Loucy (cell line): ENCODE measurements at regions not wholly inside any gene's neighbourhood (a gene's known extent, or its start where the extent isn't known, plus 50 kb on each side); places are given as distances from the start of the nearest gene placed in this dataset.

Source experiments
- H2AFZ ChIP-seq: fragments of 200-600 bp; sonication (generic); 2 replicates; pipeline ENCODE4 v1.6.0; 2016; ENCODE audit warnings: antibody characterized with exemption, mild to moderate bottlenecking, low read length, moderate library complexity
- H3F3A ChIP-seq: fragments of 200-600 bp; 2 replicates; pipeline ENCODE4 v1.6.0; 2016; ENCODE audit warnings: antibody characterized with exemption, low read depth, mild to moderate bottlenecking
- H3K27me3 ChIP-seq: fragments of 200-600 bp; sonication (generic); 2 replicates; pipeline ENCODE4 v1.6.1; 2014; ENCODE audit warnings: low read length, mild to moderate bottlenecking; ENCODE audit not compliant: insufficient read depth, poor library complexity, severe bottlenecking
- H3K36me3 ChIP-seq: fragments of 200-600 bp; sonication (generic); 2 replicates; pipeline ENCODE4 v1.6.1; 2016; ENCODE audit warnings: low read length; ENCODE audit not compliant: insufficient read depth
- H3K4me1 ChIP-seq: fragments of 200-600 bp; sonication (generic); 2 replicates; pipeline ENCODE4 v1.5.1; 2014; ENCODE audit warnings: low read length, mild to moderate bottlenecking; ENCODE audit not compliant: insufficient read depth, poor library complexity, severe bottlenecking
- H3K4me2 ChIP-seq: fragments of 200-600 bp; sonication (generic); 2 replicates; pipeline ENCODE4 v1.6.0; 2014; ENCODE audit warnings: antibody characterized with exemption, low read length, low read depth, mild to moderate bottlenecking; ENCODE audit not compliant: poor library complexity, severe bottlenecking
- H3K4me3 ChIP-seq: fragments of 200-600 bp; sonication (generic); 2 replicates; pipeline ENCODE4 v1.5.1; 2014; ENCODE audit warnings: low read length, mild to moderate bottlenecking, mixed read lengths; ENCODE audit not compliant: poor library complexity, severe bottlenecking
- H3K79me2 ChIP-seq: fragments of 200-600 bp; sonication (generic); 2 replicates; pipeline ENCODE4 v1.6.1; 2014; ENCODE audit warnings: low read length; ENCODE audit not compliant: insufficient read depth
- H3K9ac ChIP-seq: fragments of 200-600 bp; sonication (generic); 2 replicates; pipeline ENCODE4 v1.6.0; 2014; ENCODE audit warnings: mild to moderate bottlenecking, low read depth, low read length, moderate library complexity; ENCODE audit not compliant: poor library complexity, severe bottlenecking
- H3K9me2 ChIP-seq: fragments of 200-600 bp; sonication (generic); replicated peaks from 2 replicates; pipeline ENCODE4 v1.6.1; 2016; ENCODE audit warnings: low read depth, low read length, mixed read lengths
- H3K9me3 ChIP-seq: fragments of 200-600 bp; sonication (generic); 2 replicates; pipeline ENCODE4 v1.6.1; 2014; ENCODE audit warnings: mild to moderate bottlenecking, antibody characterized with exemption, low read length, low read depth; ENCODE audit not compliant: insufficient read depth
- H4K20me1 ChIP-seq: fragments of 200-600 bp; sonication (generic); 2 replicates; pipeline ENCODE4 v1.6.0; 2014; ENCODE audit warnings: antibody characterized with exemption, low read length, mild to moderate bottlenecking; ENCODE audit not compliant: insufficient read depth, poor library complexity, severe bottlenecking
- EZH2phosphoT487 ChIP-seq: fragments of 200-600 bp; IDR thresholded peaks from 2 replicates; pipeline ENCODE4 v1.6.1; 2018; ENCODE audit warnings: antibody characterized with exemption, mild to moderate bottlenecking, moderate library complexity, borderline replicate concordance
- TF ChIP-seq, protein P1 (sequence below): fragments of 200-600 bp; sonication (generic); conservative IDR thresholded peaks from 2 replicates; pipeline ENCODE4 v1.5.1; 2014; ENCODE audit warnings: mild to moderate bottlenecking, antibody characterized with exemption, low read length

DNA sequence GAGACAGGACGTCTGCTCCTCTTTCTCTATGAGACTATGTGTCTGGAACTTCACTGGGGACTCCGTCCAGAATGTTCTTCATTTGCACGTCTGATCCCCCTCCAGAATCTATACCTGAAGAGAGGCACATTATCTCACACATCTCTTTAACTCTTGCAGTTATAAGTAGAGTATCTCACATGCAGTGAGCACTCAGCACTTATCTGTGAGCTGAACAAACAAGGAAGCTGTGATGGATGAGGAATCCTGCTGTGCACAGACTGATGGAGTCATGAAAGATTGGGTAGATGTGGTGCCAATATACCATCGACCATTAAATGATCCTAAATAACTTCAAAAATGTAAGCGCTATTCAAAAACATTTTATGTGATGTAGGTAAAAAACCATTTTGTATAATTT is 888.3 kb upstream of the CELF4 start:
- no peaks in the 10 kb centered on the region for H3K4me1 ChIP-seq
- H3K9ac ChIP-seq, result no peak overlapping the region
- no peaks in the 10 kb centered on the region for H3K27me3 ChIP-seq
- H3K36me3 ChIP-seq, result no peaks in the 10 kb centered on the region
- no peak overlapping the region for H3K4me3 ChIP-seq
- TF ChIP-seq EZH2phosphoT487, result no peak
- H3K4me2 ChIP-seq, result no peak overlapping the region
- no peak overlapping the region for H2AFZ ChIP-seq
- H3K79me2 ChIP-seq, result no peaks in the 10 kb centered on the region
- no peaks in the 10 kb centered on the region for H3K9me3 ChIP-seq
- H3K9me2 ChIP-seq, result no peaks in the 10 kb centered on the region
- no peaks in the 10 kb centered on the region for H3F3A ChIP-seq
- H4K20me1 ChIP-seq, result no peaks in the 10 kb centered on the region

DNA sequence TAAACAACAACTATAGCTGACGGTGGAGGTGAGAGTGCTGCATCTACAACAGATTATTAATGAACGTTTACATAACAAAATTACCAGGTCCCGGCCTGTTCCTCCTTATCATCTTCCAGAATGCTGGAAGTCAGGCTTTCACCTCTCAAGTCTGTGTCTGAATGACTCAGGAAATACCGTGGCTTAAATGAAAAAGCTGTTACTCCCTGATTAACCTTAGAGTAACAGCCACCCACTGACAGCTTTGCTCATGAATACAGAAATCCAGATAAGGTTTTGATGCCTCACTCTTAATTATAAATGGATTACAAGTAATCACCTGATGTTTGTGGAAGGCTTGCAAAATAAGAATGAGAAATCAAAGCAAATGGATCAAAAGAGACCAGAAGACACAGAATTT is 885.3 kb upstream of the CELF4 start:
- H4K20me1 ChIP-seq, result no peaks in the 10 kb centered on the region
- H3K9me3 ChIP-seq, result no peaks in the 10 kb centered on the region
- H3K4me1 ChIP-seq, result no peaks in the 10 kb centered on the region
- H3K36me3 ChIP-seq, result no peaks in the 10 kb centered on the region
- TF ChIP-seq EZH2phosphoT487, result no peak
- TF ChIP-seq, protein P1, sequence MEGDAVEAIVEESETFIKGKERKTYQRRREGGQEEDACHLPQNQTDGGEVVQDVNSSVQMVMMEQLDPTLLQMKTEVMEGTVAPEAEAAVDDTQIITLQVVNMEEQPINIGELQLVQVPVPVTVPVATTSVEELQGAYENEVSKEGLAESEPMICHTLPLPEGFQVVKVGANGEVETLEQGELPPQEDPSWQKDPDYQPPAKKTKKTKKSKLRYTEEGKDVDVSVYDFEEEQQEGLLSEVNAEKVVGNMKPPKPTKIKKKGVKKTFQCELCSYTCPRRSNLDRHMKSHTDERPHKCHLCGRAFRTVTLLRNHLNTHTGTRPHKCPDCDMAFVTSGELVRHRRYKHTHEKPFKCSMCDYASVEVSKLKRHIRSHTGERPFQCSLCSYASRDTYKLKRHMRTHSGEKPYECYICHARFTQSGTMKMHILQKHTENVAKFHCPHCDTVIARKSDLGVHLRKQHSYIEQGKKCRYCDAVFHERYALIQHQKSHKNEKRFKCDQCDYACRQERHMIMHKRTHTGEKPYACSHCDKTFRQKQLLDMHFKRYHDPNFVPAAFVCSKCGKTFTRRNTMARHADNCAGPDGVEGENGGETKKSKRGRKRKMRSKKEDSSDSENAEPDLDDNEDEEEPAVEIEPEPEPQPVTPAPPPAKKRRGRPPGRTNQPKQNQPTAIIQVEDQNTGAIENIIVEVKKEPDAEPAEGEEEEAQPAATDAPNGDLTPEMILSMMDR, result no peak
- no peak overlapping the region for H3K9ac ChIP-seq
- H3F3A ChIP-seq, result no peaks in the 10 kb centered on the region
- H3K9me2 ChIP-seq, result no peaks in the 10 kb centered on the region
- H3K4me3 ChIP-seq, result no peak overlapping the region
- H3K79me2 ChIP-seq, result no peaks in the 10 kb centered on the region
- H3K27me3 ChIP-seq, result no peaks in the 10 kb centered on the region
- no peak overlapping the region for H3K4me2 ChIP-seq
- no peak overlapping the region for H2AFZ ChIP-seq

DNA sequence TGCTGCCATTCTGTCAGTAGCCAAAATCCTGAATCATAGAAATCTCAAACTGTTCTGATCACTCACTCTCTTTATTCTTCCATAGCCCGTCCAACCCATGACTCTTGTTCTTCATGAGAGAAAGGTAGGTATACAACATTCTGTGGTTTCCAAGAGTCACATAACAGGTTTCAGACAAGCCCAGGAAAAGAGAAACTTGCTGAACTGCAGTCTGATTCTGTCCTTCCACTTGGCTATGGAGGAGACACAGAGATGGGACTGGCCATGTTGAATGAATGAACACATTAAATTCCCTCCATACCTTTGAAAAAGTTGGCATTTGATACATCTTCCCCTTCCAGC is 880.2 kb upstream of the CELF4 start:
- Histone ChIP-seq H3K9ac (no peak overlapping the region), H3K27me3 (no peaks in the 10 kb centered on the region), H4K20me1 (no peaks in the 10 kb centered on the region), H3K36me3 (no peaks in the 10 kb centered on the region), H3K4me2 (no peak overlapping the region), H2AFZ (no peak overlapping the region), H3K9me2 (no peaks in the 10 kb centered on the region), H3K79me2 (no peaks in the 10 kb centered on the region), H3F3A (no peaks in the 10 kb centered on the region), H3K4me1 (no peaks in the 10 kb centered on the region), H3K4me3 (no peak overlapping the region), H3K9me3 (0 out of 2 replicates have a peak, but pooled peaks cover 3% of the 10 kb centered on the region)
- no peak for TF ChIP-seq EZH2phosphoT487
- TF ChIP-seq, protein P1, result no peak

DNA sequence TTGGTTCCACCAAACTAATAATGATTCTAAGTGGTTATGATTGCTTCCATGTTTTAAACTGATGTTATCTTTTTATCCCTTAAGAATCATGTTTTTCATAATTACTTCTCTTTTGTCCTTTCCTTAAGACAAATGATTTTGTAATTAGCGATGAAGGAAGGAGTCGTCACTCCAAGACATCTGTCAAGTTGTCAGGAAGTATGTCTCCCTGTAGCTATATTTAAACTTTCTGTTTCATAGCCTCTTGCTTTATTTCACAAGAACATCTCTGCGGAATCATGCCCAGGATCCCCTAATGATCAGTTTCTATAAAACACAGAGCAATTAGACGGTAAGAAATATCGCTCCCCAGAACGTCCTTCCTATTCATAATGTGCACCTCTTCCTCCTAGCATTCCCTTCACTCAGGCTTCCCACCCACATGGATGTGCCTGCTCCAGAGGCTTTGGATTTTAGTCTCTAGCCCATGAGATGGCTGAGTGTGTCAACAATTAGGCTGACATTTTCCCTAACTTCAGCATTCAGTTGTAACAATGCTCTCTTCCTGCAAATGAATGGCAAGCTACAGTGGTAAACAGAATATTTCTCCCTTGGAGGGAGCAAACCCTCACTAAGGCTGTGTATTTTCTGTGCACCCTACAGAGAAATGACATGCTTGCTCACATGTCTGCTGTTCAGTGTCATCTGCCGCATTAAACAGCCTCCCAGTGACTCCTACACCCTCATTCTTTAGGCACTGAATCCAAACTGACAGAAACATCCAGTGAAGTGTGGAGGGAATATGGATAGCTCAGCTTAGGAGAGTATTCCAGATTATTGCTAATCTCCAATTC is 879.6 kb upstream of the CELF4 start:
- TF ChIP-seq EZH2phosphoT487, result no peak
- TF ChIP-seq, protein P1, result no peak
- H3K9ac ChIP-seq, result no peak overlapping the region
- H3F3A ChIP-seq, result no peaks in the 10 kb centered on the region
- no peaks in the 10 kb centered on the region for H4K20me1 ChIP-seq
- no peak overlapping the region for H3K4me3 ChIP-seq
- H3K27me3 ChIP-seq, result no peaks in the 10 kb centered on the region
- H3K79me2 ChIP-seq, result no peaks in the 10 kb centered on the region
- no peak overlapping the region for H2AFZ ChIP-seq
- H3K4me1 ChIP-seq, result no peaks in the 10 kb centered on the region
- H3K36me3 ChIP-seq, result no peaks in the 10 kb centered on the region
- H3K4me2 ChIP-seq, result no peak overlapping the region
- H3K9me3 ChIP-seq, result 0 out of 2 replicates have a peak, but pooled peaks cover 3% of the 10 kb centered on the region
- no peaks in the 10 kb centered on the region for H3K9me2 ChIP-seq
